AG20443 (cell line): ENCODE measurements at regions not wholly inside any gene's neighbourhood (a gene's known extent, or its start where the extent isn't known, plus 50 kb on each side); places are given as distances from the start of the nearest gene placed in this dataset.

Source experiments
- DNase-seq: peaks from one replicate; pipeline ENCODE4 v3.0.0; 2012; ENCODE audit warnings: low spot score, mixed read lengths

DNA sequence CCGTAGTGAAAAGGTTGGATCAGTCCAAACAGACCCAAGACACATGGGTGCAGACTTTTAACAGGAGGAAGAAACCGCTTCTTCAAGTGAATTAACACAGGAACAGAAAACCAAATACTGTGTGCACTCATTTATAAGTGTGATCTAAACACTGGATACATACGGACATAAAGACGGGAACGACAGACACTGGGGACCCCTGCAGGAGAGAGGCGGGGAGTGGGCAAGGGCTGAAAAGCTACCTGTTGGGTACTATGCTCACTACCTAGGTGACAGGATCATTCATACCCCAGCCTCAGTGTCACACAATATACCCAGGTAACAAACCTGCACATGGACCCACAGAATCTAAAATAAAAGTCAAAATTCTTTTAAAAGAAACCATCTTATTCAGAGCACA is 326.0 kb upstream of the NOCT start:
- no peak for DNase-seq

DNA sequence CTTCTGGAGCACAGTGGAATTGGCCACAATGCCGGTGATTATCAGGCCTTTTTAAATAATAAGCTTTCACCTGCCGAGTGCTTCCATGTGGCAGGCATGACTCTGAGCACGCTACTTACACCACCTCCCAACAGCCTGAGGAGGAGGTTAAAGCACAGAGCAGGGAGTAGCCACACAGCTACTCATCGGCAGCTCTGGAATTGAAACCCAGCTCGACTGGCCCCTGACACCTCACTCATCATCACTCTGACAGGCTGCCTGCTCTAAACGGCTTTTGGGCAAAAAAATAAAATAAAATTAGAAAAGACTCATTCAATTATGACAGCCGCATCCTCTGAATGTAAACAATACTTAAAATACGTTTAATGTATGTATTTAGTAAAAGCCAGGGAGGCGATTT is 326.4 kb upstream of the NOCT start:
- DNase-seq = peak; percentile 48

DNA sequence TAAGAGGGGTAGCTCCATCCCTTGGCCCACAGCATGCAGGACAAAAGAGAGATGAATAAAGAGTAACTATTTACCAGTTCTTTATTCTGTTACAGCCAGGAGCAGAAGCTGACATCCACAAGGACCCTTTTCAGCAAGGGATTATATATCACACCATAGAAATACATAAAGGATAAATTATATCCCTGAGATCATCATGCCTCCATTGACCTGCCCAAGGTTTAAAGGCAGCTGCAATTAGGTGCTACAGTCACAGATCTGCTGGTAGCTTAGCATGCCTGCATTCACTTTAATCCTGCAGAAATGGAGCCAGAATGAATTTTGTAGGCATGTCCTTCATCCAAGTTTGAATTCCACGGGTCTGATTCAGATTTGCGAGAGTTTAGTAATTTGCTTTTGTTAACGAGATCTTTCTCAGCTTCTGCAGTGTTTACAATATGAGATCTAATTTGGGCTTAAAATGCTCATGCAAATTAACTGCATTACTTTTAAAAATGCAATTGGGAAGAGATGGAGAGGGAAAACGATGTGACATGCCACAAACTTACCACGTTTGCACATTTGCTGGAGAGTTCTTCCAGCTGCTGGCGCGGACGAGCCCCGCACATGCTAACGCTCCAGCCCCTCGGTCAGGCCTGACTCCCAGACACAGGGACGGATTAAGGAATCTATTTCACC is 327.0 kb upstream of the NOCT start:
- DNase-seq = peak; percentile 45

DNA sequence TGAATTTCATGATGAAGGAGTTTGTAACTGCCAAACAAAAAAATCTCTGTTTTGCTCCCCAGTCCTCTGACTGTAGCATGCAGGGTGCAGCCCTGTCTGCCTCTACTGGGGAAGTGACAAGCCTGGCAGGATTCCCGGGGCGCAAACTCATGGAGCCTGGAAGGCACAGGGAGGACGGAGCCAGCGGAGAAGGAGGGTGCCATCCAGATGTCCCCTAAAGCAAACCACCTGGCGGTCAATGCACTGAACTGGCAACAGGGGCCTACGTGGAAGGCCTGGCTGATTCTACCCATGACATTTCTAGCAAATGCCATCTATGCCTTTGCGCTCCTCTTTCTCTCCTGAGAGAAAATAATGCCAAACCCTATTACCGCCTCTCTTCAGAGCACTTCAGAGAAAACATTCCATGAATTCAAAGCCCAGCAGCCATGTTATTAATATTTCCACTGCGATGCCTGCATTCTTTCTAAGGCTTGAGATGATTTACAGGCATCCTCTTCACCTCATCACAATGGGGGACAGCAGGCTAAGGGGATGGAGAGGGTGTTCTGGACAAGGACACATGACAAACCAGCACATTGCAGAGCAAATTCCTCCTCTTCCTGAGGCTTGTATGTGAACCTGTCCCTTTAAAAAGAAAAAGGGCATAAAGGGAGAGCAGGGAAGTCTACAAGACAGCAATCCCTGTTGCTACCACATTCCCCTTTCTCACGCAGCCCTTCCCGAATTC is 329.3 kb upstream of the NOCT start:
- no peak for DNase-seq

DNA sequence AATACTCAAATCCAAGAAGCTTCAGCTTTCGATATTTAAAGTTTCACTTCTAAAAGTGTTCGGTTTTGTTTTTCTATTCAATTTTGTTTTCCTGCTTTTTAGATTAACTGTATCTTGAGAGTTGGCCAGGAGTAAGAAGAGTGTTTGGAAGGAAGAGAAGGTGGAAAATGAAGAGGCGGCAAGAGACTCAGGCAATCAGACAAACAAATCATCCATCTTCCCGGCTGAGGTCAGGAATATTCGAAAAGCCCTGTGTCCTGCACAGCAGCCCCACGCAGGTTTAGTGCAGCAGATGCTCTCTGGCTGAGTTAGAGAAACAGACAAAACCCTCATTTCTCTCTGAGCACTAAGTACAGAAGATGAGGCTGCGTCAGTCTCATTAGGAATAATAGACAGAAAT is 330.3 kb upstream of the NOCT start:
- DNase-seq = no peak

DNA sequence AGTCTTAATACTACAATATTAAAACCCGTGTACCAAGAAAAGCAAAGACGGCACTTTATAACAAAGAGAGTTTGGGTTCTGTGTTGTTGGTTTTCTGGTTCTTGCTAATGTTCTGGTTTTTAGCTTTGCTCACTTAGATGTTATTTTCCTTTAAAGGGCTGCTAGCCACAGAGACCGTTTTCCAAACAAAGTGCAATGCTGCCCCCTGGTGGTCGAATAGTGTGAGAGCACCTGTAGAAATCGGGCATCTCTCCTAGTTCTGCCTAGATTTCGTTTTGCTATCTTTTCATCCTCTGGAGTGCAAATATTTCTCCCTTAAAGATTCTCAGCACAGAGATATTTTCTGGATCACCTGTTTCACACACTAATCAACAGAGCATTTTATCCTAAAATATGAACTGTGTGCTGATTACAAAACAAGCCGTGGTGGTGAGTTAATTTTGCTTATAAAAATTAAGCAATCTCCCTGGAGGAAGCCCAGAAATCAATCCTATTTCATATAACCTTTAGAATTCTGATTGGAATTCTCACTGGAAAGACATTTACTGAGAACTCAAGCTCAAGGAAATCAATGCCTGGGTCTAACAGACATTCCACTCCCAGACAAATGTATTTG is 334.5 kb upstream of the NOCT start:
- peak; percentile 69 for DNase-seq

DNA sequence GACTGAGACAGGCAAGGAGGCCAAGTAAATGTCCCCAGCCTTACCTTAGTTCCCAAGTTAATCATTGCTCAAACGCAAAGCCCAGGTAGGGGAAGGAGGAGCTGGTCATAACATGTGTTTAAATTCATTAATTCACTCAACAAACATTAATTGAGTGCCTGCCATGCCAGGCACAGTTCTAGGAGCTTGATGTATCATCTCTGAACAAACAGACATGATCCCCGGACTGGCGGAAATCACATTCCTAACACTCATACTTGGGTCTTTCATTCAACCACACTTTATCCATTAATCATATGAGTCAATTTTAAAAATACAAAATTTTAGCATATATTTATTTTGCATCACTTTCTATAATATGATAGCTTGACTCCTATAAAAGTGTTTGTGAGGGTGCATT is 335.3 kb upstream of the NOCT start:
- no peak for DNase-seq

DNA sequence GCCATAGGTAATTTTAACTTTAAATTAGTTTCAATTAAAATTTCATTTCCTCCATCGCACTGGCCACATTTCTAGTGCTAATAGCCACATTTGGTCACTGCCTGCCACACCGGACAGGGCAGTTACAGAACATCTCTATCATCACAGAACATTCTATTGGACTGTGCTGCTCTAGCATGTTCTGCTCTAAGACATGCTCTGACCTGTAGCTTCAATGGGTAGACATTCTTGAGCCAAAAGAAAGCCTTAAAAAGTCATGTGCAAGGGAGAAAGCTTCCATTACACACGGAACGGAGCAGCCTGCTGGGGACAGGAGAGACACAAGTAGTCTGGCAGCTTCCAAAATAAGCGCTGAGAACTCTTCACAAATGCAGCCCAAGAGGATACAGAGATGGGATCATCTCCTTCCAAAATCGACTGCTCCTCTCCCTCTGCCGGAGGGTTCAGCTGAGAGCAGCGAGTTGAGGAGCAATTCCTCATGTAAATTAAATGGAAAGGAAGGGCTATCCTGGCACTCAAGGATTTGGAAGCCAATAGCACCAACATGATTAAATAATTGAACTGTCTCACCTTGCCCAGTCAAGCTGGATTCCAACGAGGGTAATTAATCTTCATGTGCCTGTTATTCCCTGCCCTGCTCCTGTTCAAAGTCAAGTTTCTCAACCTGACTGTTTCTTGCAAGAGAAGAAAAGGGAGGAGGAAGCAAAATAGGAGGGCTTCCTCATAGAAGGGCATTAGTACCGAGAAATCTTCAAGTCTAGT is 336.4 kb upstream of the NOCT start:
- DNase-seq = no peak

DNA sequence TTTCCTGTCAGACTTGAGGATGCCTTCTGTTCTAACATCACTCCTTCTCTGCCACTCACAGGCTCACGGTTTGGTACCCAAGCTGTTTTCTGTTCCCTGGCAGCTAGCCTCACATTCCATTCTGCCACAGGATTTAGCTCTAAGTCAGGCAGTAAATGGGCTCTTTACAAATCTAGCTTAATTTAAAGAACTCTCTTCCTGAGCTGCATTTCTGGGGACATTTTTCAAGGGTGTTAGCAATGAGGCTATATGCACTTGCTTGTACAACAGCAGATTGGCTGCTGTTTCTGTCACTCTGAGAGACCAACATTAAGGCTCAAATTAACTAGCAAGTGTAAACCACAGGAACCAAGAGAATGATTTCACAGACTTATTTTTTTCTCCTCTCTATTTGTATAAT is 337.8 kb upstream of the NOCT start:
- DNase-seq = no peak

DNA sequence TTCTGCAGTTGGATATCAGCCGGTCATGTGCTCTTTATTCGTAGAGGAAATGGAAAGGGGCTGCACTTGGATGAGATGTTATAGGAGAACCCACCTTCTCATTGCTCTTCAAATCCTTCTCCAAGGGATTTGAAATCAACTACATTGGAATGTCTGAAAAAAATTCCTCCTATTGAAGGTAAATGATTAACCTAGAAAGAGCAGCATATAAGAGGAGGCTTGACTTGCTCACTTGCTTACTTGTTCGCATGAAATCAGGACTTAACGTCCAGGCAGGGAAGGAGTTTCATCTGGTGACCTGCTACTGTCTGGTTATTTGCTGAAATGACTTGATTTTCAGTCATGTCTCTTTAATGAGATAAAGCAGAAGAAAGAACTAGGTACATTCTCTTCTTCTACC is 338.4 kb upstream of the NOCT start:
- no peak for DNase-seq

DNA sequence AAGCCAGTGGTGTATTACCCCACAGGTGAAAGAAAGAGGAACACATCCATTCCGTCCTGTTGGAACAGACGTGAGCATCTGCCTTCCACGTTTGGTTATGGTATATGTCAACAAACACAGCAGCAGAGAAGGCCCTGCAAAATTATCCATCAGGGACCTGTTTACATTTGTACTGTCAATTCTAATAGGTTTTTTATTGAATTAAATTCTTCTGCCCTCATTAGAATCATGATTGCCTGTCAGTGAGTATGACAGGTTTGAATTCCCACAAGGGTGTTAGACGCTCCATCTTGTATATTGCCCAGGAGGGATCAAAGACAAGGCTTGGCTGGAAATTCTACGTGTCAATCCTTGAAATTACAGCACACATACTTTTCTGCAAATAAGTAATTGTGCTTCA is 339.9 kb upstream of the NOCT start:
- no peak for DNase-seq

DNA sequence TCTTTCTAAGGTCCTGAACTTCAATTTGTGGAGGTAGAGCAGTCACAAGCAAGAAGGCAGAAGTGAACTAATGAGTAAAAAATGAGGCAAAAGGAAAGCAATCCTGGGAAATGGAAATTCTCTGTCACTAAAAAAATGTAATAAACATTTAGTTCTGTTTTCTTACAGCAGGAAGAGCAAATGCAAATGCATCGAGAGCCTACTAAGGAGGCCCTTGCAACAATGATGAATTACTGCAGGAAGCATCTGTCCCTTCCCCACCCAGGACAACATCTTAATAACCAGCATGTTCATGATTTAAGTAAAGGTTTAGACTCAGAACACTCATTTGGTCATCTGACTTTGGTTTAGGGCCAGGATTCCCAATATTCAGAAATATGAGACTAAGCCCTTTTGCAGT is 341.4 kb upstream of the NOCT start:
- no peak for DNase-seq

DNA sequence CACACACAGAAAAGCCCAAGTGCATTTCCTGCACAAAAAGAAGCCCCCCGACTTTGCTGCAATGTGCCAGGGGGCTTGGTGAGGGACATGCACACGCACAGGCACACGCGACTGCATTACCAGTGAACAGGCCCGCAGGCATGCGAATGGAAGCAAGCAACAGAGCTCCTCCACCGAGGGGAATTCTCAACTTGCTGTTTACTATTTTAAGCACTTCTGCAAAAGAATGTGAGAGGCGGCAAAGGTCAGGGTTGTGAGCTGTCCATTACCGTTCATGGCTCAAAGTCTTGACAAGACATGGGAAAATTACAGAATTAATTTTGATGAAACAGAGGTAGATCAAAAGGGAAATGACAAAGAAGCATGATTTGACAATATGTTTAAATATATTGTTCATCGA is 342.5 kb upstream of the NOCT start:
- no peak for DNase-seq

DNA sequence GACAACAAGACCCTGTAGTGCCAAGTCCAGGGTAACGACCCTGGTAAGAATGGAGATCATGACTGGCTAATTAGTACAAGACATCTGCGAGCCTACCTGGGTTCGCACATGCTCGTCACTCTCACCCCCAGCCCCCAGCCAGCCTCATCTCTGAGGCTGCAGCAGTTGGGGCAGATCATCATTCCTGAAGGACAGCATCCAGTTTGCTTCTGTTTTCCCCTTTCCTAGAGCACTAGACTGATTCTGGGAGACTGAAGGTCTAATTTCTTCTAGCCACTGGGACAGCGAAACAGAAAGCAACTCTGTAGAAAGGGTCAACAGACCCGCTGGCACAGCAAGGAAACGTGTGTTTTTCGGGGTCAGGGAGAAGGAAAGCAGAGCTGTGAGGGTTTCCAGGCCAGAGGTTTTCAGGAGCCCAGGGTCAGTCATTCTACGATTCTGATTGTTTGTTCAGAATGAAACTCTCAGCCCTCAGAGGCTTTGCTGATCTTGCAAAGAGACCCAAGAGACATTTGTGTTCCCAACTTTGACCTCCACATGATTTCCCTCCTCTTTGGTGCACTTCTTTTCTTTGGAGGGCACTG is 343.1 kb upstream of the NOCT start:
- DNase-seq = no peak

DNA sequence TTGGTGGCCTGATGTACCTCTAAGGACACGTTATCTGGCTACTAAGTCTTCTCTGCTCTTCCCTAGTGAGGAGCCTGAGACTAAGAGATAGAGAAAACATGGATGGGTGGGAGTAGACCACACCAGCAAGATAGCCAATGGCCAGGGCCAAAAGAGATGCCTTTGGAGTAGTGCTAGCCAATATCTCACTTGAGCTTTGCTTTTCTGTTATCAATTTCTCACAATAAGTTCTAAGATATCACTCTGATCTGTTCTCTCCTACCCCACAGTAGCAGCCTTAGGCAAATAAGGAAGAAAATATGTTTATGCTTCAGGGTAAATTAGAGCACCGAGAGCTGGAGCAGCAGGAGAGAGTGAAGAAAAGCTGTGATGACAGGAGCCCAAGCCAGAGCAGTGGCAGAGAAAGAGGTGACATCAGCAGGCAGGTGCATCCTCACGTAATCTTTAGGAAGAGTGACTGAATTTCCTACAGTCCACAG is 343.9 kb upstream of the NOCT start:
- no peak for DNase-seq

DNA sequence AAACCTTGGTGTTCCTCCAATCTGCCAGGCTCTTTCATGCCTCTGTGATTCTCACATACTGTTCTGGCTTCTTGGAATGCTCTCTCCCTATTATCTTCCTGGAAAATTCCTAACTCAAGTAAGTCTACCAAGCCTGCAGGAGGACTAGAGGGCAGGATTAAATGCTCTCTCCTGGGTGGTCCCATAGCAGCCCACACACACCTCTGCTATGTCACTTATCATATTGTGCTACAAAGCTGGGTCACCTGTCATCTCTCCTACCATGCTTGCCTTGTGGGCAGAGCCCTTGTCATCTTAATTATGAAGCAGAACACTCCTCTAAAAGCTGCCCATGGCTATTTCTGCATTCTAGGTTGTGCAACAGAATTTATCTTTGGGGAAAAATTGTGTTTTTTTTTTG is 344.5 kb upstream of the NOCT start:
- no peak for DNase-seq

DNA sequence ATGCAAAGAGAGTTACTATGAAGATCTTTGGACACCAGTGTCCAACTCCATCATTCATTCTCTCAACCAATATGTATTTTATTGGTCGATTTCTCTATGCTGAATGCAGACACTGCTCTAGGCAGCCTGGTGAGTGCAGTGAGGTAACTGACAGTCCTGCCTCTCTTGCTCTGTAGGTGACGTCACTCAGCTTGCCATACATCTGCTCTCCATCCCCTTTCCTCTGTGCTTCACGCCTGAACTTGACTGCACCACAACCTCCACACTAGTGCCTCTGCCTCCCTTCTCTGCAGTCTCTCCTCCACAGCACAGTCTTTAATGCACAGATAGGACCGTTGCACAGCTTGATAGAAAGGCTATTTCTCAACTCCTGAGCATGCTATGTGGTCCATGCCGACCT is 344.9 kb upstream of the NOCT start:
- no peak for DNase-seq

DNA sequence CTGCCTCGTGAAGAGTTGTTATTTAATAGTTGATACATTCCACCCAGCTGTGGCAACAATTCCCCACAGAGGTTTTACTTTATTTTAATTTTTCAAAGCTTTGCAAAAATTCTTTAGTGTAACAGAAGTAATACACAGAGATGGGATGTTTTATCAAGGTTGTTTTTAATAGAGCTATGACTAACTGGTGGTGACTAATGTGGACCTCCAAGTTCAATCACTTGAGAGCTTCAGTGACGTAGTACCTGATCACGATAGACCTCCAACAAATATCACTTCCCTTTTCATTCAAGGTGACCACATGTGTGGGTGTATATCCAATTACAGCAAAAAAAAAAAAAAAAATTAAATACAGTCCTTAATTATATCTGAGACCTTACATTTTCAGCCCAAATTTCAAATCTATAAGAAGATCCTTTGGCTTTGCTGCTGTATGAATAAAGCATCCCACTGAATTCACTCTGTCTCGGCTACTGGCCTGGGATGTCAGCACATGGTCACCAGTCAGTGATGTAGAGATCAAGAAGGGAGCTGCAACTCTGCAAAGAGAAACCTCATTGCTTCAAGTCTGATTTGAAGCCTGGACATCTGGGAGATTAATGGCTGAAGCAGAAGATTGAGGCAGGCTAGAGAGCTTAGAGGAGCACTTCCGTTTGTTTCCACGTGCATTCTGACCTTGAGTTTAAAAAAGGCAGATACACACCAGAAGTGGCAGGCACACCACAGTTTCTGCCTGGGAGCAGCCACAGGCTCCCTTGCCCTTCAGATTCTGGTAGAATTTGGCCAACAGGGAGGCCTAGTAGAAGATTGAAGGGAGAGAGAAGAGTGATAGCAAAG is 345.9 kb upstream of the NOCT start:
- no peak for DNase-seq

DNA sequence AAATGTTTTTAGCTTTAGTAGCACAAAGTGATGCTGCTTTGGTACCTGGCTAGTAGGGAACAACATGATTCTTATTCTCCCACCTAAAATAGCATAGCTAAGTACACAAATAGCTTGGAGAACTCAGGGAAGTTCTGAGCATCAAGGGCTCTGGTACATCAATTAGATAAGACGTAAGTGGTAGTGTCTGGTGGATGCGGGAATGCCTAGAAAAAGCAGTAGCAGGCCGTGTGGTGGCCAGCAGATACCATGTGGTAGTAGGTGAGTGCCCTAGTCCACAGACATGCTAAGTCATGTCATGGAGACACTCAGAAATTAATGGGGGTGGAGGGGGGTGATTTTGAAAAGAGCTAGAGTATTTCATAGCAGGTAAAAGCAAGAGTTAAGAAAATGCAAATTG is 347.3 kb upstream of the NOCT start:
- no peak for DNase-seq

DNA sequence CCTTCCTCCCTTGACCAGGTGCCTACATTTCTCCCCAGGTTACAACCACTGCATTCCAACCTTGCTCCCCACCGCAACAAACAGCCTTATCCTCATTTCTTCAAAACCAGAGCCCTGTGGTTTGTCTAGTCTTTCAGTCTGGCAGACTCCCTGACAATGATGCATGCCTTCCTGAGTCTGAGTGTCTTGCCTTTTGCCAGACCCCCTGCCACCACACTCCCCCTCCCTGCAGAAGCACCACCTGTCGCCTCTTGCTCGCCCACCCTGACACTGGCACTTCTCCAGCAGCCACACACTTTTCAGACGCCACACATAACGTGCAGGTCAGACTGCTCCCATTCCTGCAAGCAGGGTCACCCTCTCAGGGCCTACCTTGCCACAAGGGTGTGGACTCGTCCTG is 349.2 kb upstream of the NOCT start:
- DNase-seq = no peak

DNA sequence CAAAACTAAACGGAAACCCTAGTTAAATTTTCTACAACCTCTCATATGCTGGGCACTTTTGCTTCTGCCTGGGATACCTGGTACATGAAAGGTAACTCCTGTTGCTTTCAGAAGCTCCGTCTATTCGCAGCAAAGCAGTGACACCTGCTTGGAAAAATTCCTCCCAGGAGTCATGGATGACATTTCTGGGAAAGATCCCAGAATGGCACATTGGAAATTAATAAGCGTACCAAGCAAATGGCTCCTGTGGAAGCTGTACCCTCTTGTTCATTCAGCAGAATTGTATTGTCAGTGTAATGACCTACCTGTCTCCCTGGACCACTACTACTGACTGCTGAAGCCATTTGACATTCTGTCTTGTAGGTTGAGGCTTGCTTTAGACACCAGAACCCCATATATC is 349.7 kb upstream of the NOCT start:
- no peak for DNase-seq
